ENCODE measurements at regions not wholly inside any gene's neighbourhood (a gene's known extent, or its start where the extent isn't known, plus 50 kb on each side); places are given as distances from the start of the nearest gene placed in this dataset.

DNA sequence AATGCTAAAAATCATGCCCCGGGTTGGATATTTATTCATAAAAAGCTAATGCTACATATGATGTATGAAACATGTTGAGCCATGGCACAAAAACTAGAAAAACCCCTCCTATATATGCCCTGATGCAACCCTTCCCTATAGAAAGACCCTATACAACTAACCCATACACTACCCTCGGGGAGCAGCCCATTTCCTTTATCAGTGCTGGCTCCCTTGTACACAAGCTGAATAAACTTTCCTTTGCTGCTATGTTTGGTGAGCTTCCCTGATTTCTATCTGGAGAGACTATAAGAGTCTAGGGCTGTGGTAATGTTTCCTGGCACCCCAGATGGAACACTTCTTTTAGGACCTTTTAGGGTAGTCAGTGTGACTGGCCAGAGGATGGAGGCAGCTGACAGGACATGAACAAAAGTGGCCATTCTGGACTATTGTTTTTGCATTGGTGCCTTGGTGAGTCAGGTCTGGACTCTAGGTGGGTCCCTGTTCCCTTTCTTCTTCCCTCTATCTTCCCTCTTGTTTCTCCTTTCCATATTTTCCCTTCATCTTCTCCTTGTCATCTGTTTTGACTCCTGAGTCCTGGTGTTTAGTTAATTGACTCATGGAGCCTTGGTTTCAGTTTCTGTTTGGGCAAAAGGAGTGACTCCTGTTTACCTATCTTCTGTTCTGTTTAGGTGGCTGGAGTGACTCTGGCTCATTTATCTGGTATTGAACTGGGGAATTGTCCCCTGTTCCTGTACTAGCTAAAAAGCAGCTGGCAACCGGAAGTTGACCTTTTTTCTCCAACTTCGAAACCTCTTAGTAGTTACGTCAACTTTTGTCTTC, 1321.8 kb upstream of the PCDH9 start:
- TF ChIP-seq, protein P1, sequence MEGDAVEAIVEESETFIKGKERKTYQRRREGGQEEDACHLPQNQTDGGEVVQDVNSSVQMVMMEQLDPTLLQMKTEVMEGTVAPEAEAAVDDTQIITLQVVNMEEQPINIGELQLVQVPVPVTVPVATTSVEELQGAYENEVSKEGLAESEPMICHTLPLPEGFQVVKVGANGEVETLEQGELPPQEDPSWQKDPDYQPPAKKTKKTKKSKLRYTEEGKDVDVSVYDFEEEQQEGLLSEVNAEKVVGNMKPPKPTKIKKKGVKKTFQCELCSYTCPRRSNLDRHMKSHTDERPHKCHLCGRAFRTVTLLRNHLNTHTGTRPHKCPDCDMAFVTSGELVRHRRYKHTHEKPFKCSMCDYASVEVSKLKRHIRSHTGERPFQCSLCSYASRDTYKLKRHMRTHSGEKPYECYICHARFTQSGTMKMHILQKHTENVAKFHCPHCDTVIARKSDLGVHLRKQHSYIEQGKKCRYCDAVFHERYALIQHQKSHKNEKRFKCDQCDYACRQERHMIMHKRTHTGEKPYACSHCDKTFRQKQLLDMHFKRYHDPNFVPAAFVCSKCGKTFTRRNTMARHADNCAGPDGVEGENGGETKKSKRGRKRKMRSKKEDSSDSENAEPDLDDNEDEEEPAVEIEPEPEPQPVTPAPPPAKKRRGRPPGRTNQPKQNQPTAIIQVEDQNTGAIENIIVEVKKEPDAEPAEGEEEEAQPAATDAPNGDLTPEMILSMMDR (conservative IDR thresholded peaks at IDR 0.05; ENCODE audit: low read depth, low read length), result no peak
- TF ChIP-seq EZH2 (IDR thresholded peaks at IDR 0.05; ENCODE audit: low read length, unreplicated experiment) (no peak), EZH2phosphoT487 (IDR thresholded peaks at IDR 0.05; ENCODE audit: borderline replicate concordance, low read length) (no peak)

Data from PC-3 (cell line).